Endothelial cell of umbilical vein (primary cell): ENCODE measurements at regions not wholly inside any gene's neighbourhood (a gene's known extent, or its start where the extent isn't known, plus 50 kb on each side); places are given as distances from the start of the nearest gene placed in this dataset.
"Not testable (repeated sequence)": the region's sequence is repeated elsewhere in the genome, so short reads cannot be mapped to it uniquely, and the experiment has no call there.

Experiments used
- BruUV-seq: library from RNA; stranded (reverse); fragments of 400-500 nt; replicated peaks from 2 replicates; lab custom pipeline; 2021; lab: Mats Ljungman, UMichigan
- CTCF ChIA-PET: fragments of 300-600, 350-600 bp; sonication (Branson Sonifier 250); formaldehyde crosslinking; loops from one replicate; lab custom pipeline; 2021; ENCODE audit warnings: antibody characterized with exemption, inconsistent platforms; lab: Charles Lee
- POLR2A ChIA-PET: fragments of 300-600, 350-600 bp; sonication (Branson Sonifier 250); formaldehyde crosslinking; loops from one replicate; lab custom pipeline; 2021; ENCODE audit warnings: antibody characterized with exemption, inconsistent platforms; lab: Charles Lee
- DNase-seq: peaks from one replicate; pipeline ENCODE4 v3.0.0-alpha.2; 2011; ENCODE audit warnings: low read depth, low spot score
- FAIRE-seq: peaks from 2 replicates; lab custom pipeline; 2011; peaks lifted over from hg19 to GRCh38; lab: Jason Lieb, UNC
- H2AFZ ChIP-seq: 2 replicates; pipeline ENCODE4 v1.6.0; 2012; ENCODE audit warnings: low read depth, low read length, control low read depth, inconsistent platforms
- H3K27ac ChIP-seq: 2 replicates; pipeline ENCODE4 v1.5.1; 2011; ENCODE audit warnings: low read depth, mild to moderate bottlenecking, control low read depth, low read length, moderate library complexity; ENCODE audit not compliant: insufficient read depth
- H3K27me3 ChIP-seq, 2 experiments: 2 replicates each; pipeline versions ENCODE4 v1.6.0 to v1.6.1; 2011; ENCODE audit warnings: low read length in 2 of 2, mixed read lengths in 1 of 2; ENCODE audit not compliant: control insufficient read depth in 2 of 2, insufficient read depth in 2 of 2
- H3K36me3 ChIP-seq, 2 experiments: 2 replicates in 1 of 2; 3 replicates in 1 of 2; pipeline ENCODE4 v1.5.1; 2011; ENCODE audit warnings: low read length in 2 of 2, mild to moderate bottlenecking in 1 of 2, moderate library complexity in 1 of 2; ENCODE audit not compliant: control insufficient read depth in 2 of 2, insufficient read depth in 2 of 2; ENCODE audit errors: extremely low read depth in 1 of 2
- H3K4me1 ChIP-seq: 3 replicates; pipeline ENCODE4 v1.5.1; 2011; ENCODE audit warnings: mild to moderate bottlenecking, low read length; ENCODE audit not compliant: control insufficient read depth, insufficient read depth; ENCODE audit errors: extremely low read depth
- H3K4me2 ChIP-seq: 2 replicates; pipeline ENCODE4 v1.6.1; 2011; ENCODE audit warnings: low read length, control low read depth, mixed read lengths; ENCODE audit not compliant: insufficient read depth
- H3K4me3 ChIP-seq, 3 experiments: fragments of 200-600 bp in 1 of 3; sonication (generic), shearing (Covaris generic) in 1 of 3; replicated peaks in 1 of 3; 2 replicates each; pipeline ENCODE4 v1.5.1; 2011 to 2016; ENCODE audit warnings: control low read depth in 3 of 3, low read length in 3 of 3, mild to moderate bottlenecking in 2 of 3, inconsistent platforms in 1 of 3, low read depth in 1 of 3, moderate library complexity in 1 of 3; ENCODE audit not compliant: insufficient read depth in 1 of 3
- H3K79me2 ChIP-seq: 2 replicates; pipeline ENCODE4 v1.6.0; 2012; ENCODE audit warnings: low read length, inconsistent platforms; ENCODE audit not compliant: control insufficient read depth, insufficient read depth
- H3K9ac ChIP-seq: replicated peaks from 2 replicates; pipeline ENCODE3; 2011; ENCODE audit warnings: low read length, control low read depth; ENCODE audit not compliant: insufficient read depth; ENCODE audit errors: extremely low read depth
- H3K9me1 ChIP-seq: replicated peaks from 3 replicates; pipeline ENCODE4 v1.6.0; 2011; ENCODE audit warnings: mild to moderate bottlenecking, low read length; ENCODE audit not compliant: control insufficient read depth, insufficient read depth; ENCODE audit errors: extremely low read depth
- H3K9me3 ChIP-seq: replicated peaks from 2 replicates; pipeline ENCODE4 v1.5.1; 2012; ENCODE audit warnings: low read length, inconsistent platforms; ENCODE audit not compliant: control insufficient read depth, insufficient read depth
- H4K20me1 ChIP-seq: replicated peaks from 2 replicates; pipeline ENCODE3; 2011; ENCODE audit warnings: mild to moderate bottlenecking, low read length; ENCODE audit not compliant: control insufficient read depth, insufficient read depth; ENCODE audit errors: extremely low read depth
- dilution Hi-C: fragments of 300-500 bp; cut with MboI; formaldehyde crosslinking; loops from one replicate; pipeline ENCODE4 v1.15.0; 2019; ENCODE audit warnings: low sequenced_read_pairs; ENCODE audit not compliant: extremely low pct_ligation_motif_present
- intact Hi-C: fragments of 100-400 bp; cut with micrococcal nuclease; formaldehyde crosslinking; loops from one replicate; pipeline ENCODE4 v1.10.0; 2022

DNA sequence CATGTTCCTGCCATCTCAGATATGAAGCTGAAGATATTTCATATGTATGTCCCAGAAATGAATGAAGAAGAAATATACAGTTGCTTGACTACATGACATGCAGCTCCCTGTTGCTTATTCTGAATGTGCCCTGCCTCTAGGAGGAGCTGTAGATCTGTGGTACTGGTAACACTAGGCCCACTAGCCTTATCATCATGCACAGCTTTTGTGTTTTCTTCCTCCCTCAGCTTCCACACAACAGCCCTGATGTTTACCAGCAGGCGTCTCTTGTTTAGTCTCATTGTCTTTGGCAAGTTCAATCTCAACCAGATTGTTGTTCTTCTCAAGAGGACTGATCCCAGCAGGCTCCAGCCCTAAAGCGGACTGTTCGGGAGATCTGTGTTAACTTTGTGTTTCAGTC, 104.8 kb downstream of the ATP6V0E2 start:
- H3K9me3 ChIP-seq, dilution Hi-C loops, intact Hi-C loops, H4K20me1 ChIP-seq, H3K79me2 ChIP-seq, H3K9me1 ChIP-seq, H3K27ac ChIP-seq, H3K9ac ChIP-seq, DNase-seq, H3K27me3 ChIP-seq, H3K4me3 ChIP-seq, H3K4me2 ChIP-seq, H3K4me1 ChIP-seq, CTCF ChIA-PET, POLR2A ChIA-PET, BruUV-seq, H2AFZ ChIP-seq, H3K36me3 ChIP-seq: not testable (repeated sequence)
- FAIRE-seq, result peak; percentile 21

DNA sequence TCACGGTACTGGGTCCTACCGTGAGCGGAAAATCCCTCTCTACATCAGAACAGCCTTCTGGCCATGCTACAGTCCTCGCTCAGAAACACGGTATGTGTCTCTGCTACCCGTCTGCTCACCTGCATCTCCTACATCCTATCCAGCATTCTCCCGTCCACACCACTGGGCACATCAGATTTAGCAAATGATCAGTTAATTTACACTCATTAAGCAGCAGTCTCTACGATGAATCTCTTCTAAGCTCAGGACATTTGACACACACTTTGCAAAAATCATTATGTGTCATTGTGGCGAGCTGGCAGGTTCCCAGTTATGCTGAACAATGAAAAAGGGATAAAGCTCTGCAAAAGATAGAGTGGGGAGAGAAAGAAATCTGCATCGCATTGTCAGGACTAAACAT, 105.2 kb downstream of the ATP6V0E2 start:
- H3K79me2 ChIP-seq, H3K4me1 ChIP-seq, H3K27me3 ChIP-seq, H2AFZ ChIP-seq, dilution Hi-C loops, DNase-seq, H3K9me3 ChIP-seq, FAIRE-seq, H3K9me1 ChIP-seq, POLR2A ChIA-PET, BruUV-seq, H3K27ac ChIP-seq, intact Hi-C loops, H4K20me1 ChIP-seq, H3K9ac ChIP-seq, H3K4me3 ChIP-seq, H3K36me3 ChIP-seq, H3K4me2 ChIP-seq, CTCF ChIA-PET: not testable (repeated sequence)

DNA sequence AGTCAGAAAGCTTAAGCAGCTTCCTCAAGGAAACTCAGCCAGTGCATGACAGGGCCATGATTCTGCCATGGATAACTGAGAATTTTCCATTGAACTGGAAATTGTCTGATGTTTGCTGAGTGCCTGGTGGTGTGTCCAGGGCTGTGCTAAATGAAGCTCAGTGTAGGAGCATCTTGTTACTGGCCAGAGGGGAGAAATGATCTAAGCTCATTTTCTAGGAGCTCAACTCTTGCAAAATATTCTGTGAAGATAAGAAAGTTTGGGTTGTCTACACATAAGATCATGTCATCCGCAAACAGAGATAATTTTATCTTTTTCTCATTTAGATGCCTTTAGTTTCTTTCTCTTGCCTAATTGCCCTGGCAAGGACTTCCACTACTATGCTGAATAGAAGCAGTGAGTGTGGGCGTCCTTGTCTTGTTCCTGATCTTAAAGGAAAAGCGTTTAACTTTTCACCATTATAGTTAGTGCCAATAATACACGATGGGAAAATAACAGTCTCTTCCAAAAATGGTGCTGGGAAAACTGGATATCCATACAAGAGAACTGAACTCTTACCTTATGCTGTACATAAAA, 108.9 kb downstream of the ATP6V0E2 start:
- BruUV-seq, H2AFZ ChIP-seq, H3K36me3 ChIP-seq, H3K79me2 ChIP-seq, H3K9me1 ChIP-seq, H3K4me3 ChIP-seq, H3K27ac ChIP-seq, H3K27me3 ChIP-seq, POLR2A ChIA-PET, intact Hi-C loops, DNase-seq, H3K4me2 ChIP-seq, CTCF ChIA-PET, H3K9me3 ChIP-seq, H4K20me1 ChIP-seq, dilution Hi-C loops, H3K9ac ChIP-seq, FAIRE-seq, H3K4me1 ChIP-seq: not testable (repeated sequence)

DNA sequence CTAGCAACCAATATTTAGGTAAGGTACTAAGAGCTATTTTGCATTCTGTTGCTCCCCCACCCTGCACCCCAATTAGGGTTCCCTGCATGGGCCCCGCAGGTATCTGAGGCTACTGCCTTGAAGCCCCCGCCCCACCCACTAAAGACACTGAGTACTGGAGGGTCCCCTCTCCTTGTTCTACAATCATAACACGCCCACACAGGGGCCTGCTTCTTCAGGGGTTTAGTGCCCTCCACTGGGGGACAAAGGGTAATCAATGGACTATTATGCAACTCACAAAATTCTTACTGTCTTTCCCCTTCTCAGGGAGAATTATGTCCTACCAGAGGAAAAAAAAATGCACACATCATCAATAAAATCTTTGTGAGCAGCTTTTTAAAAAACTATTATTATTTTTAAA, 113.1 kb downstream of the ATP6V0E2 start:
- DNase-seq, BruUV-seq, FAIRE-seq, H4K20me1 ChIP-seq, H3K36me3 ChIP-seq, CTCF ChIA-PET, POLR2A ChIA-PET, H3K9me1 ChIP-seq, H3K4me2 ChIP-seq, H3K9ac ChIP-seq, intact Hi-C loops, H3K27me3 ChIP-seq, H3K79me2 ChIP-seq, H3K4me3 ChIP-seq, H2AFZ ChIP-seq, H3K27ac ChIP-seq, dilution Hi-C loops, H3K9me3 ChIP-seq, H3K4me1 ChIP-seq: not testable (repeated sequence)
